ENCODE measurements at regions not wholly inside any gene's neighbourhood (a gene's known extent, or its start where the extent isn't known, plus 50 kb on each side); places are given as distances from the start of the nearest gene placed in this dataset.

DNA sequence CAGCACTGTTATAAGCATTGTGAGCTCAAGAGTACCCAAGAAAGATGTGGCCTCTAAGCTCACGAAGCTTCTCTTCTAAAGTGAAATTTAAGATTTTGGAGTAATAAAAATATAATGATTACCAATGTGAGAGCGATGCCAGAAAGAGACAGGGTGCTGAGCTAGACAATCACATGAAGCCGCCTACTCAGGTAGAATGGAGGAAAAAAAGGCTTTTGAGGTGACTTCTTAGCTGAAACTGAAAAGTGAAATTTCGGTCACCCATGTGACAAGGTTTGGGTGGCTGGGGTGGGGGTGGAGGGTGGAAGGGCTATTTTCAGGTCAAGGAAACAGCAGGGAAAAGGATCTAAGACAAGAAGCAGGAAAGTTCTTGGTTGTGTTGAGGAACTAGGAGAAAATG lies 388.2 kb upstream of the WWC1 start:
- peaks cover 10% of the 10 kb centered on the region for H3K9me3 Mint-ChIP-seq
- H3K36me3 Mint-ChIP-seq = no peaks in the 10 kb centered on the region
- no peak for DNase-seq (ENCODE audit: low spot score in 2 of 2)
- H3K4me1 Mint-ChIP-seq = no peaks in the 10 kb centered on the region
- ATAC-seq = no peak
- no peak overlapping the region for H3K27ac Mint-ChIP-seq
- H3K4me3 Mint-ChIP-seq = no peak overlapping the region

GRCh38 chr5:167903659-167904058 lies 387.8 kb upstream of the WWC1 start:
- DNase-seq (ENCODE audit: low spot score in 2 of 2) = no peak
- Mint-ChIP-seq H3K9me3 (peaks cover 7% of the 10 kb centered on the region), H3K36me3 (no peaks in the 10 kb centered on the region), H3K4me3 (no peak overlapping the region), H3K4me1 (no peaks in the 10 kb centered on the region), H3K27ac (no peak overlapping the region)
- no peak for ATAC-seq

DNA sequence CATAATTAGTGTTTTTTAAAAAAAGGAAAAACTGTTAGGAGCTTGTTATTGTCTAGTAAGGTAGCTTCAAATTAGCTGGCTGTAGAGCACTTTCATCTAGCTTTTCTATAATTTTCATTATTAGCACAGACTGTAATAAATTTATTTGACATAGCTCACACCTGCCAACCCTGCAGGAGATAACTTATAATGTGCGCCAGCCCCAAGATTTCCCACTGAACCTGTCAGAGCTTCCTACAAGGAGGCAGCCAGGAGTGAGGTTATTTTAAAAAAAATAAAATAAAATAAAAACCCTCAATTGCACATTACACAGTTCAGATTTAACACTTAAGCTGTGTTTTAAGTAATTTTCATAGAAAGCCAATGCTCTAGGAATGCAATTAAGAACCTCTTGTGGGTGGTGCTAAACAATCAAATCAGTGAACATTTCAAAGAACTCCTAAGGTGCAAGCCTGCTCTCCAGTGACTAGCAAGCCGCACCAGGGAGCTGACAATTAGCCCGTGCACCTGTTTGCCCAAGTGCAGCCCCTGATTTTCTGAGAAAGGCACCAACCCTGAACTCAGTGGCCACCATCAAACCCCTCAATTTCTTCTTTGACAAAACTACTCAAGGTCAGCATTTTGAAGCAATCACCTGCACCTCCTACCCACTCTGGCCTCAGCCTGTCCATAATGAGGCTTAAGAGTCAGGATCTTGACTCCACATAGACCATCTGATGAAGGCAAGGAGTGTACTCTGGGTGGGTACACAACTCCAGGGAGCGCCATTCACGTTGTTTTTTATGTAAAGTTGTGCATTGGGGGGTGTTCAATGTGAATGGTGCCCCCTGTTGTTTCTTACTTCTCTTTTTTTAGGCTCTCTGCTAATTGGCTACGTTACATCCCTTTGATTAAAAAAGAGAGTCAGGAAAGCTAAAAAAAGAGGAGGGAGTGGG lies 385.3 kb upstream of the WWC1 start:
- Mint-ChIP-seq H3K27ac (no peak overlapping the region), H3K9me3 (no peaks in the 10 kb centered on the region), H3K4me3 (no peak overlapping the region), H3K4me1 (no peaks in the 10 kb centered on the region), H3K36me3 (no peaks in the 10 kb centered on the region)
- ATAC-seq = no peak
- DNase-seq (ENCODE audit: low spot score in 2 of 2) = no peak

GRCh38 chr5:167908606-167909005 lies 382.8 kb upstream of the WWC1 start:
- no peak for ATAC-seq
- no peak for DNase-seq (ENCODE audit: low spot score in 2 of 2)
- Mint-ChIP-seq H3K36me3 (no peaks in the 10 kb centered on the region), H3K4me1 (no peaks in the 10 kb centered on the region), H3K4me3 (no peak overlapping the region), H3K9me3 (no peaks in the 10 kb centered on the region), H3K27ac (no peak overlapping the region)

DNA sequence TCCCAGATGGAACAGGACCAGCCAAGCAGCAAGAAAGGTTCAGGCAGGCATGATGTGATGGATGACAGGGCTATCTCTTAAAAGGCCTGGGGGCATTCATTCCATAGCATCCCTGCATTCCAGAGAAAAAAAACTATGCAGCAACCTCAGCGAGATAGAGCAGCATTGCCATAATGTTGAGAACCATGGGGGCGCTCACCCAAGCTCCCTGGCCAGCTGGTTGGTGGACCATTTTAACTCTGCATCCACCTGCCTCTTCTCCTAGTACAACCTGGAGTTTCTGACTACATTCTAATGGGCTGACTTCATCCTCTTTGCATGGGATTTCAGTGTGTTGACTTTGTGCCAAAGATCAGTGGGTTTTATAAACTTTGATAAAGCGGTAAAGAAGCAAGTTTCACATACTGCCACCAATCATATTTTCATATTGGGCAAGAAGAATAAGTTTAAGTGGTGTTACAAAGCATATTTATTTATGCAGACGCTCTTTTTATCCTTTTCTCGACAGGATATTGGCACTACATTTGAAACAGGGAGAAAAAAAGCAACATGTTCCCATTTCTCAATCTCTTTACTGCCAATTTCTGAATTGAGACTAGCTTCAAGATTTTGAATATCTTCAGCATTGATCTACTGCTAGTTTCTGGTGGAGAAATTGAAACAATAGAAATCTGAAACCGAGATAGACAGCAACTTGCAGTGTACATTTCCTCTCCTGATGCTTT lies 378.3 kb upstream of the WWC1 start:
- Mint-ChIP-seq H3K4me1 (no peaks in the 10 kb centered on the region), H3K4me3 (no peak overlapping the region), H3K27ac (no peak overlapping the region), H3K36me3 (no peaks in the 10 kb centered on the region), H3K9me3 (peaks cover 3% of the 10 kb centered on the region)
- no peak for DNase-seq (ENCODE audit: low spot score in 2 of 2)
- no peak for ATAC-seq

- peaks cover 6% of the 10 kb centered on the region for H3K9me3 Mint-ChIP-seq
- no peak overlapping the region for H3K27ac Mint-ChIP-seq
- no peaks in the 10 kb centered on the region for H3K4me1 Mint-ChIP-seq
- DNase-seq (ENCODE audit: low spot score in 2 of 2) = no peak
- H3K36me3 Mint-ChIP-seq = no peaks in the 10 kb centered on the region
- H3K4me3 Mint-ChIP-seq = no peak overlapping the region
- ATAC-seq = no peak
Observed at GRCh38 chr5:167915237-167915636, 376.2 kb upstream of the WWC1 start.

DNA sequence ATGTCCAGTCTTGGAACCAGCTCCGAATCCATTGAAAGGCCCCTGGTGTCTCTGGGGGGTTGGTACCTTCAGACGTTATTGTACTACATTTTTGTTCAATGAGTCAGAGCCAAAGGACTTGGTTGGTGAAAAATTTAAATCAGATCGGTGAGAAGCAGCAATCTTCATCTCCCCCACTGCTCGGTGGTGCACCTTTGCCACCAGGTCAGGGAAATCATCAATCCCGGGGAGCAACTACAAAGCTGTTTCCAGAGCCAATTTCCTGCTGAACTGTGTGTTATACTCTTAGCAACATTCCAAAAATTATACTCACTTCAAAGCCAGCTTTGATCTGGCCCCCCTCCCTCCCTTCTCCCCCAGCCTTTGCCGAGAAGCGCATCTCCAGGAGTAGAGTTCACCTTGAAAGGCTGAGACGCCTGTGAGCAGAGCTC lies 375.2 kb upstream of the WWC1 start:
- Mint-ChIP-seq H3K9me3 (peaks cover 12% of the 10 kb centered on the region), H3K36me3 (no peaks in the 10 kb centered on the region), H3K4me3 (no peak overlapping the region), H3K27ac (no peak overlapping the region), H3K4me1 (no peaks in the 10 kb centered on the region)
- ATAC-seq (no peak), DNase-seq (ENCODE audit: low spot score in 2 of 2) (no peak)

GRCh38 chr5:167916706-167917105 lies 374.7 kb upstream of the WWC1 start:
- Mint-ChIP-seq H3K4me1 (no peaks in the 10 kb centered on the region), H3K4me3 (no peak overlapping the region), H3K36me3 (no peaks in the 10 kb centered on the region), H3K27ac (no peak overlapping the region), H3K9me3 (peaks cover 14% of the 10 kb centered on the region)
- ATAC-seq (no peak), DNase-seq (ENCODE audit: low spot score in 2 of 2) (no peak)

DNA sequence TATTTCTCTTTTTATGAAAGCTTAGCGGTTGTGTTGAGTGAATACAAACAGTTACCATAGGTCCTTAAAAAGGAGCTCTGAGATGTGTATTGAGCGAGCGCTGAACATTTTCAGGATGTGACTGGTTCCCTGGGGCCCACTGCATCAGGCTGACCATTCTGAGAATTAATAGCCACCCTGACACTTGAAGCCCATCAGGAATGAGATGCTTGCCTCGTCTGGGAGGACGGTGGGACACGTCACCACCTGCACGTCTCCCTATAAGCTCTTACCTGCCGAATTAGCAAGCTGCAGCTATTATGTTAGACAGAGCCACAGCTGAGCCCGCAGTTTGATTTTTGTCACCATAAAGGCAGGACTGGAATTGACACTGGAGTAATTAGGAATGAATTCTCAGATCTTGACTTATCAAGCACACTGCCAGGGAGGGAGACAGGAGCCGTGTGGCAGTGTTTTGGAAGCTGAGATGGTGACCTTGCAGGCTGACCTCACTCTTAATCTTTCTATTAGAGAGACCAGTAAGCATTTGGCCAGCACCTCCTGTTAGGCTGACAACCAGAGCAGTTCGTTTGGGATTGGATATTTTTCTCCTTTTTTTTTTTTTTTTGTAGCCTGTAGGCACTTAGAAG lies 373.1 kb upstream of the WWC1 start:
- no peaks in the 10 kb centered on the region for H3K36me3 Mint-ChIP-seq
- H3K27ac Mint-ChIP-seq = no peak overlapping the region
- H3K9me3 Mint-ChIP-seq = peaks cover 18% of the 10 kb centered on the region
- H3K4me3 Mint-ChIP-seq = no peak overlapping the region
- no peaks in the 10 kb centered on the region for H3K4me1 Mint-ChIP-seq
- ATAC-seq = no peak
- no peak for DNase-seq (ENCODE audit: low spot score in 2 of 2)

DNA sequence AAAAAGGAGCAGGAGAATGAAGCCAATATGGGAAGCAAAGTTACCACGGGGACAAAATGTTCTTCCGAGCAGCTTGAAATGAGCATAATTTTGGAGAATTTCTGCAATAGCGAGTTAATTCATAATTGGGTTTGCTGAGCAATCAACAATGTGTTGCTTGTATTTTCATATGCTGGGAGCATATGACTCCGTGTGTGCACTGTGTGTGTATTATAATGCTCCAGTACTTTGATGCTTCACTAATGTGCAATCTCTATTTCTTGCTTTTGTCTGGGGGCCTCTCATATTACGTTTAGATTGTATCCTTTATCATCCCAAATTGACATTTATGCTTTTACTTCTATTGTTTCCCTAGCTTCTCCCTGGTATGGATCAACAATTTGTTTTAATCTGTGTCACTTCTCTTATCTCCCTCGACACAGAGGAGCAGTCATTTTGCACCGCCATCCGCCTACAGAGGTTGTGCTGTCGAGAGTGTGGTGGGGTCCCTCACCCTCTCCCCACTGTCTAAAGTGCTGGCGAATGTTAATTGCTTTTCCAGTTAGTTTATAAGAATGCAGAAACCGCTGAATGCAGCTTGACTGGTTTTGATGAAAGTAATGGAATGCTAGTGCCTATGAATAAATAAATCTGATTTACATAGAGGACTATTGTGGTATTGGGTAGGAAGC lies 372.5 kb upstream of the WWC1 start:
- H3K36me3 Mint-ChIP-seq = no peaks in the 10 kb centered on the region
- H3K4me1 Mint-ChIP-seq = no peaks in the 10 kb centered on the region

GRCh38 chr5:167920589-167920988 lies 370.9 kb upstream of the WWC1 start:
- Mint-ChIP-seq H3K9me3 (peaks cover 15% of the 10 kb centered on the region), H3K36me3 (no peaks in the 10 kb centered on the region), H3K27ac (no peak overlapping the region), H3K4me1 (no peaks in the 10 kb centered on the region), H3K4me3 (no peak overlapping the region)
- no peak for ATAC-seq
- no peak for DNase-seq (ENCODE audit: low spot score in 2 of 2)

More for the DNA sequence above, 372.5 kb upstream of the WWC1 start:
- ATAC-seq (no peak), DNase-seq (ENCODE audit: low spot score in 2 of 2) (no peak)
- Mint-ChIP-seq H3K27ac (no peak overlapping the region), H3K9me3 (peaks cover 18% of the 10 kb centered on the region), H3K4me3 (no peak overlapping the region)

- Mint-ChIP-seq H3K27ac (no peak overlapping the region), H3K9me3 (peaks cover 15% of the 10 kb centered on the region), H3K4me1 (no peaks in the 10 kb centered on the region), H3K36me3 (no peaks in the 10 kb centered on the region), H3K4me3 (no peak overlapping the region)
- DNase-seq (ENCODE audit: low spot score in 2 of 2) (no peak), ATAC-seq (no peak)
Observed at GRCh38 chr5:167921796-167922195, 369.6 kb upstream of the WWC1 start.

DNA sequence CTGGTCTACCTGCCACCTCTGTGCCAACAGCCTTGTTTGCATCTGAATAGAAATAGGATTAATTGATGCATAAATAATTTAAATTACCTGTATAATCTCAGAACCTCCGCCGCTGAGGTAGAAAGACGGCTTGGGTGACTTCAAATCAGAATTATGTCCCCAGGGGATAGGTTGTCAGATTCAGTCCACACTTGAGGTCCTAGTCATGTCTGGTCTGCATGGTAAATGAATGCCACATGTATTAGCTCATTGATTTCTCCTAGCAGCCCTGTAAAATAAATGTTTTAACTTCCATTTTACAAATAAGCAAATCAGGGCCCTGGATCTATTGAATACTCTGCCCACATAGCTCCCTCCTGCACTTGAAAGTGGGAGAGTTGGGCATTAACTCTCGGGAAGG lies 368.0 kb upstream of the WWC1 start:
- ATAC-seq (no peak), DNase-seq (ENCODE audit: low spot score in 2 of 2) (no peak)
- no peaks in the 10 kb centered on the region for H3K4me1 Mint-ChIP-seq
- H3K27ac Mint-ChIP-seq = no peak overlapping the region
- no peak overlapping the region for H3K4me3 Mint-ChIP-seq
- peaks cover 15% of the 10 kb centered on the region for H3K9me3 Mint-ChIP-seq
- H3K36me3 Mint-ChIP-seq = no peaks in the 10 kb centered on the region

DNA sequence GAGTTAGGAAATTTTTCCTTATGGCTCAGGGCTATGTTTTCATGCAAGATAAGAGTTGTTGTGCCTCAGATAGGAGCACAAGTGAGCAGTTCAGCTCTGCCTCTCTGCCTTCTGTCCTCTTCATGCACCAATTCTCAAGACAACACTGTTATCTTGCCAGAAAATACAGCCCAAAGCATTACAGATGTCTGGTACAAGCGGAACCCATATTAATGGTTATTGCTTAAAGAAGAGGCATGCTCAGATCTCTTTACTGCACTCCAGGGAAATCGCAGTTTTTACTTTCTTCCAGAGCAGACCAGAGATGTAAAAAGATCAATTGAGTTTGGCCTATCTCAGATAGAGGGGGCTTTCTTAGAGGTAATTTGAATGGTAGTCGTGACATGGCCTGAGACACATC lies 361.6 kb upstream of the WWC1 start:
- Mint-ChIP-seq H3K9me3 (no peaks in the 10 kb centered on the region), H3K4me3 (no peak overlapping the region), H3K4me1 (no peaks in the 10 kb centered on the region), H3K27ac (no peak overlapping the region), H3K36me3 (no peaks in the 10 kb centered on the region)
- no peak for DNase-seq (ENCODE audit: low spot score in 2 of 2)
- ATAC-seq = no peak

DNA sequence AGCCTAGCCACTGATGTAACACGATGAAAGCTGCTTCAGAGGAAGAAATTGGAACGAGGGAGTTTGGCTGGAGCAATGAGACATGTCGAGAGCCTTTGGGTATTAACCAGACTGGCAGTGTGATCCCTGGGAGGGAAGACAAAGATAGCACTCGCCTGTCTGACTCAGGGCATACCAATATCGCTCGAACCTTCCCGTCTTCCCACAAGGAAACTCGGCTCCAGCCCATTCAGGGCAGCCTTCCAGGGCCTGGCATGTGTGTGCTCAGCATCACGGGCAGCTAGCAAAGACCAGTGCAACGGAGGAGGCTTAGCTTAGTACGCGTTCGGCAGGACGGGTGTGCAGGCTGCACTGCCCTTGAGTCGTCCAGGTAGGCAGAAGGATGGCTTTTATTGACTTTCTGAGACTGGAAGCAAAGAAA lies 356.9 kb upstream of the WWC1 start:
- H3K9me3 Mint-ChIP-seq = peaks cover 2% of the 10 kb centered on the region
- no peak overlapping the region for H3K4me3 Mint-ChIP-seq
- DNase-seq (ENCODE audit: low spot score in 2 of 2) = no peak
- no peak for ATAC-seq
- H3K4me1 Mint-ChIP-seq = no peaks in the 10 kb centered on the region
- no peaks in the 10 kb centered on the region for H3K36me3 Mint-ChIP-seq
- H3K27ac Mint-ChIP-seq = no peak overlapping the region
